GM12878 (cell line): ENCODE measurements at regions not wholly inside any gene's neighbourhood (a gene's known extent, or its start where the extent isn't known, plus 50 kb on each side); places are given as distances from the start of the nearest gene placed in this dataset.

Experiments used
- CBFB ChIP-seq: IDR thresholded peaks from 2 replicates; pipeline ENCODE4 v1.6.1; 2016; ENCODE audit warnings: antibody characterized with exemption, low read depth
- CHD1 ChIP-seq: IDR thresholded peaks from 2 replicates; pipeline ENCODE4 v1.6.1; 2012; ENCODE audit warnings: low read depth, low read length, improper control_type of control experiment
- NBN ChIP-seq: fragments of 450-650 bp; IDR thresholded peaks from 2 replicates; pipeline ENCODE4 v1.6.1; 2016
- YY1 ChIP-seq: IDR thresholded peaks from 2 replicates; pipeline ENCODE4 v1.6.1; 2011; ENCODE audit warnings: low read depth, mild to moderate bottlenecking, low read length

- TF ChIP-seq NBN (no peak), YY1 (no peak), CHD1 (no peak), CBFB (no peak)
These were observed 82.7 kb upstream of the TCF12 start for GRCh38 chr15:56835718-56836171.
